CD14-positive monocyte (primary cell): ENCODE measurements at regions not wholly inside any gene's neighbourhood (a gene's known extent, or its start where the extent isn't known, plus 50 kb on each side); places are given as distances from the start of the nearest gene placed in this dataset.
"Not testable (repeated sequence)": the region's sequence is repeated elsewhere in the genome, so short reads cannot be mapped to it uniquely, and the experiment has no call there.

Experiments used
- DNase-seq, 3 donors: peaks; one replicate each; pipeline ENCODE4 v3.0.0-alpha.2; 2011 to 2022
- H2AFZ ChIP-seq: 2 replicates; pipeline ENCODE4 v1.6.0; 2012; ENCODE audit warnings: mild to moderate bottlenecking, low read depth, low read length, inconsistent platforms; ENCODE audit not compliant: insufficient read depth, poor library complexity, severe bottlenecking
- H3K27ac ChIP-seq, 2 donors: 1 replicate in 1 of 2; 2 replicates in 1 of 2; pipeline ENCODE4 v1.5.1; 2012 to 2013; ENCODE audit warnings: low read length in 2 of 2, control low read depth in 1 of 2, inconsistent platforms in 1 of 2, low read depth in 1 of 2, mild to moderate bottlenecking in 1 of 2
- H3K27me3 ChIP-seq, 2 donors: one replicate each; pipeline versions ENCODE4 v1.6.0 to v1.6.1; 2011 to 2013; ENCODE audit warnings: low read length in 2 of 2; ENCODE audit not compliant: control insufficient read depth in 2 of 2, insufficient read depth in 2 of 2
- H3K36me3 ChIP-seq, 2 donors: replicated peaks in 1 of 2; 1 replicate in 1 of 2; 2 replicates in 1 of 2; pipeline versions ENCODE4 v1.5.1 to v1.6.1; 2012 to 2013; ENCODE audit warnings: low read length in 2 of 2, control low read depth in 1 of 2, inconsistent platforms in 1 of 2, mild to moderate bottlenecking in 1 of 2; ENCODE audit not compliant: insufficient read depth in 2 of 2, control insufficient read depth in 1 of 2
- H3K4me1 ChIP-seq, 2 donors: 1 replicate in 1 of 2; 2 replicates in 1 of 2; pipeline versions ENCODE4 v1.5.1 to v1.6.1; 2012 to 2013; ENCODE audit warnings: low read length in 2 of 2, control low read depth in 1 of 2, inconsistent platforms in 1 of 2, mild to moderate bottlenecking in 1 of 2, moderate library complexity in 1 of 2; ENCODE audit not compliant: insufficient read depth in 2 of 2, control insufficient read depth in 1 of 2
- H3K4me2 ChIP-seq: replicated peaks from 2 replicates; pipeline ENCODE3; 2012; ENCODE audit warnings: low read length, moderate library complexity, mild to moderate bottlenecking; ENCODE audit not compliant: poor library complexity, severe bottlenecking; ENCODE audit errors: extremely low read depth
- H3K4me3 ChIP-seq, 3 experiments: fragments of 200-600 bp in 1 of 3; sonication (generic) in 1 of 3; replicated peaks in 1 of 3; 1 replicate in 2 of 3; 2 replicates in 1 of 3; pipeline ENCODE4 v1.5.1; 2011 to 2013; ENCODE audit warnings: low read length in 3 of 3, mild to moderate bottlenecking in 3 of 3, control low read depth in 2 of 3, low read depth in 2 of 3, inconsistent platforms in 1 of 3, moderate library complexity in 1 of 3
- H3K79me2 ChIP-seq: 2 replicates; pipeline ENCODE4 v1.6.0; 2012; ENCODE audit warnings: mild to moderate bottlenecking, control low read depth, inconsistent platforms, low read length, moderate library complexity; ENCODE audit not compliant: insufficient read depth
- H3K9ac ChIP-seq: 2 replicates; pipeline ENCODE4 v1.6.0; 2017; ENCODE audit warnings: low read length, mild to moderate bottlenecking; ENCODE audit not compliant: insufficient read depth, poor library complexity, severe bottlenecking
- H3K9me3 ChIP-seq, 2 donors: replicated peaks in 1 of 2; 1 replicate in 1 of 2; 2 replicates in 1 of 2; pipeline versions ENCODE4 v1.5.1 to v1.6.1; 2012 to 2013; ENCODE audit warnings: low read length in 2 of 2, control low read depth in 1 of 2; ENCODE audit not compliant: control insufficient read depth in 1 of 2, insufficient read depth in 1 of 2
- H4K20me1 ChIP-seq: 2 replicates; pipeline ENCODE4 v1.6.0; 2012; ENCODE audit warnings: mild to moderate bottlenecking, low read length, control low read depth, moderate library complexity; ENCODE audit not compliant: insufficient read depth
- H3K27ac Mint-ChIP-seq, 7 donors: one replicate each; pipeline ENCODE4 v1.8.0; 2020; ENCODE audit warnings: mild to moderate bottlenecking in 7 of 7, mixed read lengths in 7 of 7, moderate library complexity in 6 of 7, inconsistent platforms in 2 of 7
- H3K27me3 Mint-ChIP-seq, 3 donors: one replicate each; pipeline ENCODE4 v1.8.0; 2021 to 2022; ENCODE audit warnings: low read depth in 3 of 3, mild to moderate bottlenecking in 3 of 3, mixed read lengths in 3 of 3, moderate library complexity in 3 of 3, inconsistent platforms in 1 of 3
- H3K36me3 Mint-ChIP-seq, 2 donors: one replicate each; pipeline ENCODE4 v1.8.0; 2020; ENCODE audit warnings: mixed read lengths in 2 of 2, inconsistent platforms in 1 of 2, mild to moderate bottlenecking in 1 of 2
- H3K4me1 Mint-ChIP-seq: one replicate; pipeline ENCODE4 v1.8.0; 2020; ENCODE audit warnings: mild to moderate bottlenecking, mixed read lengths
- H3K4me3 Mint-ChIP-seq, 2 donors: one replicate each; pipeline ENCODE4 v1.8.0; 2020; ENCODE audit warnings: mild to moderate bottlenecking in 2 of 2, mixed read lengths in 2 of 2, moderate library complexity in 1 of 2
- H3K9me3 Mint-ChIP-seq, 7 donors: one replicate each; pipeline ENCODE4 v1.8.0; 2020 to 2022; ENCODE audit warnings: mixed read lengths in 7 of 7, mild to moderate bottlenecking in 6 of 7, moderate library complexity in 6 of 7, inconsistent platforms in 2 of 7
- CTCF ChIP-seq: fragments of 200-600 bp; IDR thresholded peaks from one replicate; pipeline ENCODE4 v1.8.0; 2022; ENCODE audit warnings: antibody characterized with exemption, mild to moderate bottlenecking
- WGBS: methylation state at CpG from one replicate; pipeline ENCODE4 v1.1.5; 2013; ENCODE audit warnings: missing lambda C conversion rate; ENCODE audit not compliant: insufficient coverage; 5-methylcytosine and 5-hydroxymethylcytosine counted together
- intact Hi-C, 2 donors: fragments of 100-400 bp; cut with micrococcal nuclease; formaldehyde crosslinking; loops; one replicate each; pipeline versions ENCODE4 v1.15.0 to v1.15.1; 2023

- no peak overlapping the region for H3K4me2 ChIP-seq
- no peaks in the 10 kb centered on the region for H3K27me3 ChIP-seq
- H3K4me1 Mint-ChIP-seq, result no peaks in the 10 kb centered on the region
- no peaks in the 10 kb centered on the region for H3K36me3 ChIP-seq
- H3K36me3 Mint-ChIP-seq, result no peaks in the 10 kb centered on the region
- peaks cover 0 to 10% (median 2%) of the 10 kb centered on the region in 7 donors for H3K9me3 Mint-ChIP-seq
- no peaks in the 10 kb centered on the region for H3K79me2 ChIP-seq
- no peak overlapping the region for H3K4me3 ChIP-seq
- H4K20me1 ChIP-seq, result no peaks in the 10 kb centered on the region
- H3K27me3 Mint-ChIP-seq, result no peaks in the 10 kb centered on the region
- H3K27ac ChIP-seq, result no peak overlapping the region
- no peaks in the 10 kb centered on the region for H3K4me1 ChIP-seq
- no peak for TF ChIP-seq CTCF
- H2AFZ ChIP-seq, result no peak overlapping the region
- H3K4me3 Mint-ChIP-seq, result no peak overlapping the region
- no CpG with 5 or more reads among the region's 3 CpGs for WGBS
- DNase-seq, result no peak
- no peak overlapping the region for H3K27ac Mint-ChIP-seq
- H3K9ac ChIP-seq, result no peak overlapping the region
- no peaks in the 10 kb centered on the region for H3K9me3 ChIP-seq
- intact Hi-C loops, result no loop called here
Observed at GRCh38 chr1:190942475-190942874, 464.8 kb upstream of the BRINP3 start.

GRCh38 chr1:190943722-190944121 lies 466.1 kb upstream of the BRINP3 start:
- H4K20me1 ChIP-seq, H2AFZ ChIP-seq, H3K9ac ChIP-seq, H3K36me3 Mint-ChIP-seq, H3K36me3 ChIP-seq, H3K27me3 Mint-ChIP-seq, H3K9me3 ChIP-seq, H3K27ac ChIP-seq, H3K4me3 ChIP-seq, intact Hi-C loops, H3K27me3 ChIP-seq, H3K4me3 Mint-ChIP-seq, DNase-seq, H3K27ac Mint-ChIP-seq, H3K79me2 ChIP-seq, H3K4me1 Mint-ChIP-seq, H3K4me2 ChIP-seq, H3K4me1 ChIP-seq: not testable (repeated sequence)
- WGBS, result no CpG with 5 or more reads among the region's 5 CpGs
- H3K9me3 Mint-ChIP-seq, result peaks cover 0 to 10% (median 2%) of the 10 kb centered on the region in 7 donors
